ENCODE measurements at regions not wholly inside any gene's neighbourhood (a gene's known extent, or its start where the extent isn't known, plus 50 kb on each side); places are given as distances from the start of the nearest gene placed in this dataset.

DNA sequence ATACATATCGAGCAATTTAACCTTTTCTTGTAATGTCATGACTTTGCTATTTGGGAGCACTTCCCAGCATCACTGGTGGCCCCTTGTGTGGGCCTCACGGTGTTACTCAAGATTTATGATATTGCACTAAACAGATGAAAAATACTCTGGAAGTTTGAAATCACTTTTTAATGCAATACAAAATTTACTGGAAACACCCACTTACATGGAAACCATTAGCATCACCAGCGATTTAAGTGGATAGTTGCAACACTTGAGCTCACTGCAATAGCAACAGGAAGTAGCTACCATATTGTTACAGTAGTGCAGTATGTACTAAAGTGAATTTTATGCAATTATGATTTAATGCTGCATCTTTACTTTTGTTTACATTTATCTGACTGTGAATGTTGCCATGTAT lies 184.4 kb downstream of the MDFIC start:
- DNase-seq (ENCODE audit: low read depth in 3 of 3, low spot score in 2 of 3), result no peak

DNA sequence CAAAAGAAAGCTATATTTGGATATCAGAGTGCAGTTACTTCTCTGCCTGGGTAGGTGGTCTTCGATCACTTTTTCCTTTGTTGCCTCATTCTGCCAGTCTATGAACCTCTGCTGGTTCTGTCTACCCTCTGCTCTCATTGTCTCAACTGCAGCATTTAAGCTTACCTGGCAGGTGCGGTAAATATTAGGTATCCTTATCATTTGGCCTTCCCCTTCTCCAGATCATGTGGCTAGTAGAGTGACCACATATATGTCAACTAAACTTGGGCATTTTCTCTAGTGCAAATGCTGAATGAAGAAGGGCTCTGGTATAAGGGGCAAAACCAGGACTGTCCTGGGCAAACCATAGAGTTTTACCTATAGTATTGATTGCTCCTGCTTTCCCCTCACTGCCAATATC lies 180.8 kb downstream of the MDFIC start:
- DNase-seq (ENCODE audit: low read depth in 3 of 3, low spot score in 2 of 3), result no peak

DNA sequence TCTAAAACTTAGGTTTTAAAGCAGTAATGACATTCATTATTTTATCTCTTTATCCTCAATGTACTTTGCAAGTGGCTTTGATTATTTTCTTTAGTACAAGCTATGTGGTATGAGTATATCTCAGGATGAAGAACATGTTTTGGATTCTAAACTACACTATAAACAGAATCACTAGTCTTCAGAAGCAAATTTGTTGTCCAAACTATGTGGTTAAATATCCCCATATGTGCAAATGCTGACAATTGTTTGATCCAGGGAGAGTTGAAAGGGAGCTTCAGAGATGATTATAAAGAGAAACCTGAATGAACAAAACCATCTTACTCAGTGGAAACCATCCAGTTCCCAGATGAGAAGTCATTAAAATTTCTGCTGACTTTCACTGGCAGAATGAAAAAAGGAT lies 179.3 kb downstream of the MDFIC start:
- no peak for DNase-seq (ENCODE audit: low read depth in 3 of 3, low spot score in 2 of 3)

DNA sequence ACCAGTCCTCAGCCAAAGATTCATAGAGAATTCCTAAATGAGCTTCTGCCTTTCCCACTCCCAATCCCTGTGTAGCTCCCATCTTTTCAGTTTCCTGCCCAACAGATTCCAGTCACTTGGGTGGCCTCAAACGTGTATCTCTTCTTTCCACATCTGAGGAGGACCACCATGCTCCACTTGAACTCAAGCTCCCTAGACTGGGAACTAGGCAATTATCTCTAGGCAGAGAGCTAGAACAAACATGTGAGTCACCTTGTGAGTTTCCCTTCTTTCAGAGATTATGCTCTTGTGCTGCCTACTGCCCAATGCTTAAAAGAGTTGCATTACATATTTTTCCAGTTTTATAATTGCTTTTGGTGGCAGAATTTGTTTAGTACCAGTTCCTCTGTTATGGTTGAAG lies 178.0 kb downstream of the MDFIC start:
- no peak for DNase-seq (ENCODE audit: low read depth in 3 of 3, low spot score in 2 of 3)

DNA sequence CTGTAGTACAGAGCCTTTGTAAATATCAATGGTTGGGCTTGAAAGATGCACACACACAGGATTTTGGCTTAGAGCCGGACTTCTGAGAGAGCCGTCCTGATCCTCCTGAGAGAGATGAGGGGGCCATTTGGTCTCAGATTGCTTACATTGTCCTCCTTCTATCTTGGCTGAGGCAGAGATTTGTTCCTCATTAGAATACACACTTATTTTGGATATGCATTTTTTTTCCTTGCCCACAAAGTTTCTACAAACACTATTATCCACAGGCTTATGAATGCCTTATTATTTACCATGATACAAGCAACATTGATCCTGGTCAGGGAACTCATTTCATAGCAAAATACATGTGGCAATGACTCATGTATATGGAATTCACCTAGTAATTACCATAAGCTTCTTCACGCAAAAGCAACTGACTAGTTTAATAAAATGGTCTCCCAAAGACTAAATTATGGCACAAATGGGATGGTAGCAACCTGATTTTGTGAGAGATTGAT lies 175.3 kb downstream of the MDFIC start:
- no peak for DNase-seq (ENCODE audit: low read depth in 3 of 3, low spot score in 2 of 3)

DNA sequence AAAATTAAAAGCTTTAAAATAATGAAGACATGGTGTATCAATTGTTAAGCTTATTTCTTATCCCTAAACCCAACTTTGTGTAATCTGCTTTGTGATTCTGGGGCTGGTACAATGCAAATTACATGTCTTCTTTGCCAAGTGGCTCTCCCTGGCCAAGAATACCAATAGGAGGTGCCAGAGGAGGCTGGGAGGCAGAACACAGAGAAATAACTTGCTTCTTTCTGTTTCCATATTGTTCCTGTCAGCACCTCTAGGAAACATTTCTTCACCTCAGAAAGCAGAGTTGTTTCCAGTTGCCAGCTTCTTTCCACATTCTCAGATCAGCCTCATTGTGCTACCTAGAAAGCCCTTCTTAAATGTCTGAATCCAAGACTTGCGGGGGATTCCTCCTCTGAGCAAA lies 174.4 kb downstream of the MDFIC start:
- DNase-seq (ENCODE audit: low read depth in 3 of 3, low spot score in 2 of 3), result no peak

DNA sequence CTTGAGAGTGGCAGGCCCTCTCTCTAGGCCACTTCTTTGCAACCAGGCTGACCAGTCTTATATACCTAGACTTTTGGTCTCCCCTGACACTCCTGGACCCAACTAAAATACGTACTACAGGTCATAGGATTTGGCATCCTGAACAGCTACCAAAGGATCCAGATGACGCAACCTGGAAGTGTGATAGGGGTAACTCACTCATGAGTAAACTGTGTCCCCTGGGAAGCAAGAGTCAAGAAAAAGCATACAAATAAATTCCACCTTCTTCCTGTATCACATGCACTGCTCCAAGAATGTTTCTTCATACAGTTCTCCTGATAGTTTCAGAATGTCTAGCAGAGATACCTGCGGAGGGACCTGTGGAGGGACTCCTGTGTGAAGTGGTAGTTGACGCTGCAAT lies 172.3 kb downstream of the MDFIC start:
- no peak for DNase-seq (ENCODE audit: low read depth in 3 of 3, low spot score in 2 of 3)

DNA sequence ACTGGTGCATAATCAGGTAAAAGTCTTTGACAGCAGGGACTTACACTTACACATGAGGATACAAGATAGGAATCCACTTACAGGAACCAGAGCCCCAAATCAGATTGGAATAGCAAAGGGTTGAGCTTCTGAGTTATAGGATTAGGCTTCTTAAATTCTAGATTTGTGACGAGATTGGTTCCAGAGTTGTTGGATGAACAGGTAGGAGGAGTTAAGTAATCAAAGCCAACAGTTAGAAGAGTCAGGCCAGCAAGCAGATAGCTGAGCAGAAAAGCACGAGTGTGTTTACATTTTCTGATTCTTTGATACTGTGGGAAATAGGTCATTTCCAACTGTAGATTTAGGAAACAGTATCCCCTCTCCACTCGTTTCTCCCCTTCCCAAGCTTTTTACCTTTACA lies 167.0 kb downstream of the MDFIC start:
- no peak for DNase-seq (ENCODE audit: low read depth in 3 of 3, low spot score in 2 of 3)

DNA sequence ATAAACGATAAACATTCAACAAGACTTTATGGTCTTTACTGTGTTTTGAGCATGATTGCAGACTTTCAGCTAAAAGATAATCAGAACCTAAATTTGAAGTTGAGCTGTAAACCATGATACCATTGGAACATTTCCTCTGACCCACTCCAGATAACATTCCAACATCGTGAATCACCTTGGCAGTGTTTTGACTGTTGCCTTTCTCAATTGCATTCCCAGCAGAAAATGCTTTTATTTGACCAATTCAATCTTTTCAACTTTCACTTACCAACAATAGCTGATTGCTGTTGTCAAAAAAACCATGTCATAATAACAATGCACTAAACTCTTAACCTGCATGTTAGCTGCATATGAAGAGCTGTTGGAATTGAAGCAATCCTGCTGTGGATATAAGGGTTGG lies 165.5 kb downstream of the MDFIC start:
- DNase-seq (ENCODE audit: low read depth in 3 of 3, low spot score in 2 of 3), result no peak

DNA sequence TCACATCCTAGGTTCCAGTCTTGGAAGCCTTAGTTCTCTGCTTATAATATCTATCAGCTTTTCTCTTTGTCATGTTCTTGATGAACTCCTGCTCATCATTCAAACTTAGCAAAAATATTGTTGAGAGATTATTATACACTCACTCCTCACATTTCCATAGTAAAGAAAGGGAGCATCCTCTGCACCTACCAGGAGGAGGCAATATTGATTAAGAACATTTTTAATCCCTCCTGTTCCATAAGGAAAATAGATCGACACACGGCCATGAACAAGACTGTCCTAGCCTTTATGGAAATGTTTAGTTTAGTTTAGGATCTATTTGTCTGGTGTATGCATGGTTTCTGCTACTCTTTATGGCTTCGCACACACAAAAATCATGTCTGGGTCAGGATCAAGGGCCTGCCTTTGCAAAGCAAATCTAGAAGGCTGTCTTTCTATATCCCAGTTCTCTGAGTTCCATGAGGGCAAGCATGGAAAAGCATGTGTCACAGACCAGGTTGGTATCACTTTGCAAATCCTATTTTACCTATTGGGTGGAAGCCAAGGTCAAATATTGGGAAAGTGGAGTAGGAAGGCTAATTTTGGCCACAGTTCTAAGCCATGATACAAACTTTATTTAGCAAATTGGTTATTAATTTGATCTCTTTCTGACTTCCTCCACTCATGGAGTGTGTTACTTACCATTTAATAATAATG lies 164.4 kb downstream of the MDFIC start:
- no peak for DNase-seq (ENCODE audit: low read depth in 3 of 3, low spot score in 2 of 3)

DNA sequence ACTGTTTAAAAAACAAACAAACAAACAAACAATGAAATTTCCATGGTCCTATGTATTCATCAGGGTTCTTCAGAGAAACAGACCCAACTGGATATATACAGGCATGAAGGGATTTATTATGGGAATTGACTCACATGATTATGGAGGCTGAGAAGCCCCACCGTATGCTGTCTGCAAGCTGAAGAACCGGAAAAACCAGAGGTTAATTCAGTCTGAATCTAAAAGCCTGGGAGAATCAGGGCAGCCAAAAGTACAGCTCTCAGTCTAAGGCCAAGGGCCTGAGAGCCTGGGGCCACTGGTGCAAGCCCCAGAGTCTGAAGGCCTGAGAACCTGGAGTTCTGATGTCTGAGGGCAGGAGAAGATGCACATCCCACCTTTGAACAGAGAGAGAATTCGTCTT lies 163.5 kb downstream of the MDFIC start:
- DNase-seq (ENCODE audit: low read depth in 3 of 3, low spot score in 2 of 3), result no peak

DNA sequence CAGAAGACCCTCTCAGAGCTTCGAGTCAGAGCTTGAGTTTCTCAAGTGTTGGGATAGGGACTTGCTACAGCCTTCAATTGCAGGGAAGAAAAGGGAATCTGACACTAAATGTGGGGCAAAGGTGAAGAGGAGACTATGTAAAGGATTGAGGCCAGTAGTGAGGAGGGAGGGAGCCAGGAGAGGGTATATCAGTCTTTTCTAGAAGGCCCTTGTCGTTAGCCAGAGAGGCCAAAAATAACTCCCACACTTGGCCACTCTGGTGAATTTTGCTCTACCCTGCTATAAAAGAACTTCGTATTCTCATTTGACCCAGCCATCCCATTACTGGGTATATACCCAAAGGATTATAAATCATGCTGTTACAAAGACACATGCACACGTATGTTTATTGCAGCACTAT lies 162.0 kb downstream of the MDFIC start:
- DNase-seq (ENCODE audit: low read depth in 3 of 3, low spot score in 2 of 3), result no peak

DNA sequence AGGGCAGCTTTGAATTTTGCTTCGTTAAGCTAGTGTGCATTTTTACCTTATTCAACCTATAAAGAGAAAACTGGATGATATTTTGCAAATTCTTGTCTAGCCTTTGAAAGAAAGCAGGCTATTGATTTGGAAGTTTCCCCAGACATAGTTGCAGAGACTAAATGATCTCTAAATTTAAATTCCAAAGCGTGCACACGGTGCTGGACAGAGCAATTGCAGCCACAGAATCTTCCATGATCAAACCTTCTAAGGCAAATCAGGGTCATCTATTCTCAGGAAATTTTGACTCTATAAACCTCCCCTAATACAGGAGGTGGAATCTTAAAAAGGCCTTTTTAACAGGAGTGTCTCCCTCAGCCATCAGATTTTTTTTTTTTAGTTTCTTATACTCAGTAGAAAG lies 159.9 kb downstream of the MDFIC start:
- no peak for DNase-seq (ENCODE audit: low read depth in 3 of 3, low spot score in 2 of 3)

DNA sequence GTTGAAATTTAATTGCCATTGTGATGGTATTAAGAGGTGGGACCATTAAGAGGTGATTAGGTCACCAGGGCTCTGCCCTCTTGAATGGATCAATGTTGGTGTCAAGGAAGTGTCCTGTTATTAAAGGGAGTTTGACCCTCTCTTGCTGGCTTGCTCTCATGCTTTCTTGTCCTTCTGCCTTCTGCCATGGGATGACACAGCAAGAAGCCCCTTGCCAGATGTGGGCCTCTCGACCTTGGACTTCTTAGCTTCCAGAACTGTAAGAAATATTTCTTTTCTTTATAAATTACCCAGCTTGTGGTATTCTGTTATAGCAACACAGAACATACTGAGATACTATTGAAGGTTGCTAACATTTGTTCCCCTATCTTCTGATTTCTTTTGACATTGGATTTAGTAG lies 157.0 kb downstream of the MDFIC start:
- no peak for DNase-seq (ENCODE audit: low read depth in 3 of 3, low spot score in 2 of 3)

DNA sequence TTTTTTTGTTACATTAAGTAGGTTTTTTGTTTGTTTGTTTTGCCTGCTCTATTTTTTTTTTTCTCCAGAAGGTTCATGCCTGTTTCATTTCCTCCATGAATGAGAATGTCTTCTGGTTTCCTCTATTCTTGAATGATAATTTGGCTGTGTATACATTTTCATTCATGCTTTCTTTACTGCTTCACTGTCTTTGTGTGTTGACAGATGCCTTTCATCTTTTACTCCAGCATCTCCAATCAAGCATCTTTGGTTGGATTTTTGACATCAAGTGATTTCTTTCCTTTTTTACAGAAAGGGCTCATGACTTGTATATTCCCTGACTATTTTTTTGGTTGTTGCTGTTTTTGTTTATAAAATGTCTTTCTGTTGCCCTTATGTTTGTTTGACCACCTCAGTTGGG lies 156.5 kb downstream of the MDFIC start:
- DNase-seq (ENCODE audit: low read depth in 3 of 3, low spot score in 2 of 3), result no peak

DNA sequence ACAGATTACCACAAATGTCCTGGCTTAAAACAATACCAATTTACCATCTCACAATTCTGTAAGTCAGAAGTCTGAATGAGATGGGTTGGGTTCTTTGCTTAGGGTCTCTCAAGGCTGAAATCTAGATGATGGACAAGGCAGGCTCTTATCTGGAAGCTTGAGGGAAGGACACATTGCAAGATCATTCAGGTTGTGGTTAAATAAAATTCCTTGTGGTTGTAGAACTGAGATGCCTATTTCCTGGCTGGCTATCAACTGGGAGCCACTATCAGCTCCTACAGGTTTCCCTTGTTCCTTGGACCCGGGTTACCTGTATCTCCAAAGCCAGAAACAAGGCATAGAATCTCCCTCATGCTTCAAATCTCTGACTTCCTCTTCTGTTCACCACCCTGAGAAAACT lies 148.4 kb downstream of the MDFIC start:
- no peak for DNase-seq (ENCODE audit: low read depth in 3 of 3, low spot score in 2 of 3)
